ENCODE measurements at regions not wholly inside any gene's neighbourhood (a gene's known extent, or its start where the extent isn't known, plus 50 kb on each side); places are given as distances from the start of the nearest gene placed in this dataset.

GRCh38 chr6:8855411-8855810 lies 420.1 kb upstream of the SLC35B3 start:
- TF ChIP-seq POLR2AphosphoS5 (IDR thresholded peaks at IDR 0.05; ENCODE audit: insufficient read depth in 1 of 2, low read depth in 1 of 2), result no peak
- TF ChIP-seq CTCF (IDR thresholded peaks at IDR 0.05), result no peak
- TF ChIP-seq POLR2A (IDR thresholded peaks at IDR 0.05), result no peak

Measured in vagina (tissue), 2 donors.